DMS53 treated with DMSO at 0.1 percent for 48 hours (cell line): ENCODE measurements at regions not wholly inside any gene's neighbourhood (a gene's known extent, or its start where the extent isn't known, plus 50 kb on each side); places are given as distances from the start of the nearest gene placed in this dataset.

Experiments used
- DNase-seq: peaks from one replicate; lab custom pipeline; 2025; ENCODE audit not compliant: unreplicated experiment; lab: John Stamatoyannopoulos, UW

DNA sequence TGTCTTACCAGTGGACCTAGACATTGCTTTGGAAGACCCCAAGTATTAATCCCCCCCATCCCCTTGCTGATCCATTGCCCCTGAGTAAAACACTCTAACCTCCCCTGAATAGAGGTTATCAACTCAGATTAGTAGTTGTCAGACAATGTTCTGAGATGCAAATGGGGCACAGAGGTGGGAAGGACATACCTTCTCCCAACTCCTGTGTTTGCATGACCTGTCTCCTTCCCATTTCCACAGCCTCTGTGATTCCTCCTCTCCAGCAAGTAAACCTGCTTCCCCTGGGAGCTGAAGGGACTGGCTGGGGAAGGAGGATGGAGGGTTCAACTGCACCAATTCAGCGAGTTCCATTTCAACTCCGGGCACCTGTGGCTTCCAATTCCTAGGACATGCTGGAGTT is 199.8 kb upstream of the SASH1 start:
- no peak for DNase-seq

DNA sequence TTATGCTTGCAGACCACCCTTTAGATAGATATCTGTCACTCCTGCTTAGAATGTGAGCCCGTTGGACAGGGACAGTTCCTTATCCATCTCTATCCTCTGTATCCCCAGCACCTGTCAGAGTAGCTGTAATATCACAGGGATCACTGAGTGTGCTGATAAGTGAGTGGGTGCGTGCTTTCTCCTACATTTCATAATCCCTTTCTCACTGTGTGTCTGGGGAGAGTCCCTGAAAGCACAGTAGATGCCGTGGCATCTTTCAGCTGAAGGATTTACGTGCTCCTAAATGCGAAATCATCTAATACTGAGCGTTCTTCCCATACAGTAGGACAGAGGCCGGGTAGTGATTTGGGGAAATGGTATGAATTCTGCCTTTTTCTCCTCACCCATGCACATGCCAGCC is 198.9 kb upstream of the SASH1 start:
- no peak for DNase-seq

DNA sequence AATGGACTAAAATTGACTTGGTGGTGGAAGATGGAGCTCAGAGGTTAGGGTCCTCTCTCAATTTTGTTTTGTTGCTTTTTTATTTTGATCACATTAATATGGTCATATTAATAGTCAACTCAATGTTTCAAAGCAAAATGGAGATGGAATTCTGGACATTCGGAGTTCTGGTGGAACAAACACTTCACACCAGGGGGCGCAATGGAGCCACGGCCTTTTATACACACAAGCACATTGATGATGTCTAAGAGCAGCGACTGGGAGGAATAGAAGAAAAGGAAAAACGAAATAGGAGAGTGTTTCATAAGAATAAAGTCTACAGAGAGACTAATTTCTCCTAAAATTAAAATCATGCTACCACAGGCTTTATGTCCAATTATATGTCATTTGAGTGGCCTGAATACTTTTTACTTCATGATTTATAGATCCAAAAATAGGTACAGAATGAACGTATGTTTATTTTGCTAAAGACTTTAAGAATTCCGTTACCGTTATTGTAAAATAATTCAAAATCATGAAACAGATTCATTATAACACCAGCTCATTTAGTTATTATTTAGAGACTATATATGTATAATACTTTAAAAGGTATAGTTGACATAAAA is 197.6 kb upstream of the SASH1 start:
- DNase-seq: peak; percentile 35

DNA sequence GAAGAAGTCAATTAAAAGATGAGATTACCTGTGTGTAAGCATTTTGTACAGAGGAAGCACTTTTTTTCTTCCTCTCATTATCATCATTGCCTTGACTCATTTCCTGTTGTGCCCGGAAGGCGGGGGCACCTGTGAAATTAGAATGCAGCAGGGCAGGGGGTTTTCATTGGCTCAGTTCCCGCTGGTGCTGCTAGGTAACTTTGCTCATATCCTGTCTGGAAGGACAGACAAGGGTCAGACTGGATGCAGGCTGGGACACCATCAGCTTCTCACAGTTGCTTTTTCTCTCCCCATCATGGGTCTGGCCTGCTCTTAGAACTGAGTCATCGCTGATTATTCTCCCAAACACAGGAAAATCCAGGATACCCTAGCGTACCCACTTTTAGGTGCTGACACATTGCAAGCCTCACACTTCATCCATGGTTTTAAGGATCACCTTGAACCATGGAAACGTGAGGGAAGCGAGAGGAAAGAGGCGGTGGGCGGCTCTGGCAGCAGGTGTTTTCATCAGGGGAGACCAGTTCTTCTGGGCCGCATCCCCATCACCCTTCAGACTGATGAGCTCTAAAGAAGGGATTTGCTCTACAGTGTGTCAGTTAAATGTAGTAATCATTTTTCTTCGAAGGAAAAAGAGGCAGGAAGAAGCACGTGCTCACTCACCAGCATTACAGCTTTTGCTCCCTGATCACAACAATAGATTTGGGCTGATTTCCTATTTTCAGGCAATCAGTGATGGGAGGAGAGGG is 195.7 kb upstream of the SASH1 start:
- peak; percentile 11 for DNase-seq

DNA sequence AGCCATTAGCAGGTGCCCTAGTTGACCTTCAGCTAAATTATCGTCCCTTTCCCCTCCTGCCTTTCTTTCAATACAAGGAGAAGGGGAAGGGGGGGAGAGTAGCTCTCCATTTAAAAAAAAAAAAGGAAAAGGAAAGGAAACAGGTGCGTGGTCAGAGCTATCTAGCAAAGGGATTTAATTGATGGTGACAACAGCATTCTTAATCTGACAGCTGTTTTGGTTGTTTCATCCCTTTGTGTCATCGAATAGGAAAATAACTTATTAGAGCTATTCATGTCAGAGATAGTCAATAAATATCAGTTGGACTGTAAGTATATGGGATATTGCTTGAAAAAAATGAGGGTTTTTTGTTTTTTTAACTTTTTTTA is 195.2 kb upstream of the SASH1 start:
- no peak for DNase-seq

DNA sequence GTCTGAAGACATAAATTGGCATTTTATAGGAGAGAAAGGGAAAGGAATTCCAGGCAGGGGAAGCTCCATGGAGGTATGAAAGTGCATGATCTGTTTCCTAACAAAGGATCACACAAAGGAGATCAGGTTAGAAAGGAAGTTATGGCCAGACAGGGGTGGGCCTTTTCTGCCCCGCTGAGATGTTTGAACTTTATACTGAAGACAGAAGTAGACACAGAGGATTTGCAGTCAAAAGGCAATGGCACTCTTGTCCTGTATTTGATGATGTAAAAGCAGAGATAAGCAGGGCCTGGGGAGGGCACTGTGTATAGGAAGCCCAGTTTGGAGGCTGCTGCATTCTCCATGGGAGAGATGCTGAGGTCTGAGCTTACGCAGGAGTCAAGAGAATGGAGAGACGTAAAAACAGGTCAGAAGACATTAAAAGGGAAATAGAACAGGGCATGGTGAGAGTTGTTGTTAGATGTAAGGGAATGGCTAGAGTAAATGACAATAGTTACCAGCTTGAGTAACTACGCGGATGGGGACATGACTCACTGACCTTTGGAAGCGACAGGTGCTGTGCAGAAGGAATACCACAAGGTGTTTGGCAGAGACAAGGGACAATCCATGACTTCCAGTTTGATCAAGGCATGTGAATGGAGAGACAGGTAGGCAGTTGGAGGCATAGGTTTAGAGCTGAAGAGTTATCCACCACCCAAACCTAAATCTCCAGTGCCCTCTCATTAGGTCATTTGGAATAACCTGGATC is 190.6 kb upstream of the SASH1 start:
- DNase-seq: no peak

DNA sequence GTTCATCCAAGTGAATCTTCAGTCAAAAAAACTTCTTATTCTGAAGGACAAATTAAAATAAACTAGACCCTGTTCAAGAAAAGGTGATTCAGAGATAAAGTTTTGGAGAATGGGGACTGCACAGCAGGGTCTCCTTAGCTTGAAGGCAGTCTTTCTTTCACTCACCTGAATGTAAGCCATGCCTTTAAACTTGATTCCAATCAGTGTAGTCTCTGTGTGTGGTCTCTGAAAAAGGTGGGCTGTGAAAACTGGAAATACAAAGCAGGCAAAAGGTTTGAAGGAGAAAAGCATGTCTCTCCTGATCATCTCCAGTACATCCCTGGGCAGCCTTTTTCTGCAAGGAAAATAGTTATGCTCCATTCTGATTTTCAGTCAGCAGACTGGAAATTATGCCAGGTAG is 188.0 kb upstream of the SASH1 start:
- DNase-seq: no peak

DNA sequence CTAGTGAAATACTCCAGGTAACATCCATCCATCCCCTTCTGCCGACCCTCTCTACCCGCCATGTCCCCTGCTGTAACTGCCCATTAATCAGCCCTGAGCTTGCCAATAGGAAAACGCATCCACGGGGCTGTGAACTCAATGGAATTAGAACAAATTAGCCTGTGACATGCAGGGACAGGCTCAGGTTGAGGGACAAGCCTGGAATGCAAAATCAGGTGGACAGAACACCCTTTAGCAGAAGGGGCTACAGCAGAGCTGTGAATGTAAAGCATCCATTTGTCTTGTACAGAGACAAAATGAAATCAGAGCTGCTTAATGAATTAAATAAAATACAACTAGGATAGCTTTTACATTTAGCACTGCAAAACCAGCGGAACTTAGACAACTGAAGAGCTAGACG is 187.3 kb upstream of the SASH1 start:
- no peak for DNase-seq

DNA sequence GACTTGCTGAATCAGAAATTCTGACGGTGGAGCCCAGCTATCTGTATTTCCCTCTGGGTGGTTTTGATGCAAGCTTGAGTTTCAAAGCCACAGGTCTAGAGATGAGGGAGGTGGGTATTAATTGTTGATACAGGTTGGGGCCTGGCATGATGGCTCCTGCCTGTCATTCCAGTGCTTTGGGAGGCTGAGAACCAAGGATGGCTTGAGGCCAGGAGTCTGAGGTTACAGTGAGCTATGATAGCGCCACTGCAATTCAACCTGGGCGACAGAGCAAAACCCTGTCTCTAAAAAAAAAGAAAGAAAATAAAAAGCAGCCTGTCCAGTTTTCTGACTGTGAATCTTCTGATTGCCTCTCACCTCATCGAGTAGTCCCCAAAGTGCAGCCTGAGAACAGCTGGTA is 184.8 kb upstream of the SASH1 start:
- DNase-seq: no peak

DNA sequence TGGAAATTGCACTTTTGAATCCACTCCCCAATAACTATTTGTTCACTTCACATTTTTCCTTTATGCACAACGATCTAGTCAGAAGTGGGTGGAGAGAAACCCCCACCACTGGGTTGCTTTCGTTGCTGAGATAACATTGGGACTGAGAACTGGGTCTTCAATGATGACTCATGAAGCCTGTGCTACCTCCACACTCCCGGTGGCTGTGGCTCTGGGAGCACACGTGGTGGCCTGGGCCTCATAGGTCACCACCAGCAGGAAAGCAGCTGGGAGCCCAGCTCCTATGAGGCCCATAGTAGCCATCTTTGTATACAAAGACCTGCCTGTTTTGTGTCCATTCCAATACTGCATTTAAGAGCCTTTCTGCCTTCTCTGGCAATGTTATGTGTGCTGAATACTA is 178.0 kb upstream of the SASH1 start:
- no peak for DNase-seq

DNA sequence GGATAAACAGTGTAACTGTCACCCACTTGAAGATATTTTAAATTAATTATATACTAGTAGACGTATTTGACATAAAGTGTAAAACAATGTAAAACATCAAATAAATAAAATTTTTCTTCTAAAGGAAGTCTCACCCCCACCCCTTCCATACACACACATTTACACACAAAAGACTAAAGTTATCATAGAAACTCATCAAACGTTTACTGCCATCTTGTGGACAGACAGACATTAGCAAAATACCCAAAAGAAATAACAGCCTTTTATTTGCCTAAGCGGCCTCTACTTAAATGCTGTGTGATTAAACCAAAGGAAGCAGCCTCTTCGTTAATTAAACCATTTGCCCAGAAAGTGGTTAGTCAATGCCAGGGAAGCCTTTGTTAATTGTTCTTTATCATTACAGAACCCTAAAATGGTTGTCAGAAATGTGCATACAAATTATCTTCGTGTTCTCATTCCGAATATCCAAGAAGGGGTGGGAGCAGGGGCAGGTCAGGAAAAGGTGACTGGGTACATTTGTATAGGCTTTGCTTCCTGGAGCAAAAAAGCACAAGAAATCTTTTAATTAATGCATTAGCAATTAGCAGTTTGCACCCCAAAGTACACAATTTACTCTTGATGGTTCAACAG is 176.2 kb upstream of the SASH1 start:
- peak; percentile 56 for DNase-seq

DNA sequence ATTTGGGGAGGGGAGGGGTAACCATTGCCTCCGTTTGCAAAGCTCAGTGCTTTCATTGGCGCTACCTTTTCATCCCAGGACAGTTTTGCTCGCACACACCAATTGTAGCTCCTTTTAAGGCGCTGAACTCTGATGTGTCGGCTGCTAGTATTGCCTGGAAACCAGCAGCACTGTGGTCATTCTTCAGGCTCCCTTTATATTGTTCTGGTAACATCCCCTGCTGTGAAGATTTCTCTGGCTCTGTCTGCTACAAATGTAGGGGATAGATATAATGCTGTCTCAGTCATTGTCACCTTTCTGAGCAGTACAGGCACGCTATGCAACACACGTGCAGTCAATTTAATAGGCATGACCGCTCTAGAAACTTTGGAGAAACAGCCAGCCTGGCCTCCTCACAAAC is 172.9 kb upstream of the SASH1 start:
- no peak for DNase-seq

DNA sequence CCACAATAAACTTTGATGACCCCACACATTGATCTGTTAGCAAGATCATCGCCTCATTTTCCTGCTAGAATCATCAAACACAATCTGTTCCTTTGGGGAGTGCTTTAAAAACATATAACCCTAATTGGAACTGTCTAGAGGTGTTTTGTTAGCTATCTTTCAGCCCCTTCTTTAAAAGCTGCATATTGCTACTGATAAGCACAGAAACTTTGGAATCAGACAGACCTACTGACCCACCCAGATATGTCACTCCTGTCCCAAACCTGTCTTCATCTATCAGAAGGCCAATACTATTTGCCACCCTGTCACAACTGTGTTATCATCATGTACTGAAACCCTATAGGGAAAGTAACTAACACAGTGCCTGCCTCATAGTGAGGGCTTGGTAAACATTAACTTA is 172.4 kb upstream of the SASH1 start:
- DNase-seq: no peak

DNA sequence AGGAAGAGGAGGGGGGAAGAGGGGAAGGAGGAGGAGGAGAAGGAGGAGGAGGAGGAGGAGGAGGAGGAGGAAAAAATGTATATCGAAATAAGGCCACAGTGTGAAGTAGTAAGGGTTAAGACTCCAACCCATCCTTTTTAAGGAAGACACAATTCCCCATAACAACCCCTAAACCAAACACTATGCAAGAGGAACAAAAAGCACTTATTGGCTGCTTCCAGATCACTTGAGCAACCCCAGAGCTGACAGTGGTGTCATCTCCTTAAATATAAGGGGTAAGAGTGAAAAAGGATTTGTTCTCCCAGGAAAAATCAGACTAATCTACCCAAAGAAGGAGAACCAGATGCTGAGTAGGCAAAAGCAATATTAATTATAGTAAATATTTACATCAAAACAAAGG is 169.1 kb upstream of the SASH1 start:
- DNase-seq: no peak

DNA sequence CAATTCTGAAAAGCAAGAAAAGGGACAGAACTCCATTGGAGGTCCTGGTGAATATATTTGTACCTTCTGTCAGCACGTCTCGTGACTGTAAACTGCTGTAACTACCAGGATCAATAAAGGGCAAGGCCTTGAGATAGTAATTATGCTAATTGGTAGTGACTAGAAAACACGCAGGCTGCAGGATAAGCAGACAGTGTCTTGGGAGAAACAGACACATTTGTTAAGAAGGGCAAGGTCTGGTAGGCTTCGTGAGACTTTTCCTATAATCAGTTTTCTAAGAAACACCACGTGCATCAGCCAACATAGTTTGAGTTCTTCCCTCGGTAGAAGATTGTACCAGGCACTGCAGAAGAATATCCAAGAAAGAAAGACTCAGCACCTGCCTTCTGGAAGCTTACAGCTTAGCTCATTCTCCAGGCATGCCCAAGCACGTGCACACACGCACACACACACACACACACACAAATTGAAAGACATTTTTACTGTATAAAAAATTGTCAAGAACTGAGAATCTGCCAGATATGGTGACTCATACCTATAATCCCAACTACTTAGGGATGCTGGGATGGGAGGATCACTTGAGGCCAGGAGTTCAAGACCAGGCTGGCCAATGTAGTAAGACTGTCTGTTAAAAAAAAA is 167.0 kb upstream of the SASH1 start:
- no peak for DNase-seq

DNA sequence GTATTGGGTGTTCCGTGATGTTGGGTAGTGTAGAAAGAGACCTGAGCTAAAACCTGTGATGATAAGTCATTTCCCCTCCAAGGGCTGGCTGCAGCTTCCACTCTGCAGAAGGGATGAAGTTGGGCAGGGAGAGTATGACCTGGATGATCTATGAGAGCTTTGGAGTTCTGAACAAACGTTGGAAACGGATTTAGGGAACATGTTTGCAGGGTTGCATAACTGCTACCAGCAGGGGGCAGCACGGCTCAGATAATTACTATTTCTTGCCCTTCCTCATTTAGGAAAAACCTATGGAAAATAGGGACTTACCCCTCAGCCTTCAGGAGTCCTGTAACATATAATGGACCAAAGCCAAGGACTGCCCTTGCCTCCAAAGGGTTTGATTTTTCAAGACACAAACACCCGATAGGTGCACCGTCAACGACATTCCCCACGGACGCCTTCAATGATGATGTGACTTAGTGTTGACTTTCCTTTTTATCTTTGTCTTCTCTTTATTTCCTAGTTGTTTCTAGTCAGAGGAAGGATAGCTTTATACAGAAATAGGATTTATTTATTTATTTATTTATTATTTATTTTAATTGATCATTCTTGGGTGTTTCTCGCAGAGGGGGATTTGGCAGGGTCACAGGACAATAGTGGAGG is 164.9 kb upstream of the SASH1 start:
- DNase-seq: peak; percentile 66

DNA sequence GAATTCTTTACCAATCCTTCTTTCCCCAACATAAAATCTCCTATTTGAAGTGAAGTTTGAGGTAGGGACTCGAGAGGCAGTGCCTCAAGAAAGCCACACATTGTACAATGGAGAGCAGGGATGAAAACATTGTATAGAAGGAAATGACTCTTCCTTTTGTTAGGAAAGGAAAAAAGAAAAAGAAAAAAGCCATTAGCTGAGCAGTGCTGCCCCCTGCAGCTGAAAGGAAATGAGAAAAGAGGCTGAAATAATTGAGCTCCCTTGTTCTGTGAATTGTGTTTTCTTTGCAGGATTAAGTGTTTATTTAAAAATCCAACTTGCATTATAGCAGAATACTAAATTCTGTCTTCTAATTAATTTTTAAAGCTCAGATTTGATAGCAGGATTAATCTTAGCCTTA is 162.9 kb upstream of the SASH1 start:
- peak; percentile 57 for DNase-seq

DNA sequence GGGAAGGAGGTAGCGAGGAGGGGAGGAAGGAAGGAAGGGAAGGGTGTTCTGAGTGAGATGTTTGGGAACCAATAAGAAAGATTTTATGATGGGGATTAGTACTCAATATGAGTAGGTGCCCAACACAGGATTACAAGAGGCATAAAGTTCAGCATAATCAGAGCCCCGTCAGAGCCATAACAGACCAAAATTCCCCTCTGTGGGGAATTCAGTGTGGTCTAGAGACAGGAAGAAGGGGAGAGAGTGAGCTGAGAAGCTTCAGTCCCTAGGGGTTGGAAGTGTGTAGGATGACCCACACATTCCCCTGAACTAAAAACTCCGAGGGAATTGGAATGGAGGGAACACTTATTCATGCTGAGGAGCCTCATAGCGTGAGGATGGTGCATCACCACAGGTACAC is 160.3 kb upstream of the SASH1 start:
- no peak for DNase-seq

DNA sequence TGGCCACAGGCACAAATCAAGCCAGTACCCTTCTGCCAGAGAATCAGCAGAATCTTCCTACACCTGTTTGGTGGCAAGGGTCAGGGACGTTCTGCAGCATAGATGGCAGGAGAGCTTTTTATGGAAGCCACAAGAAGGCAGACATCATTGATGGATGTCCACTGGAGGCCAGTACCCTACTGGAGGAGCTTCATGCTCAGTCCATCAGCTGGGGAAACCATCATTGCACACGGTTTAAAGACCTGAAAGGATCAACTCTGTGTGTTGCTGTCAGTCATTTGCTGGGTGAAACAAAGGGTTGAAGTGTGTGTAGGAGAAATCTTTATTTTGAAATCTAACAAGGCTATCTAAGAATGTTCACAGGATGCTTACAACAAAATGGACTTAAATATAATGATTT is 158.9 kb upstream of the SASH1 start:
- DNase-seq: no peak

DNA sequence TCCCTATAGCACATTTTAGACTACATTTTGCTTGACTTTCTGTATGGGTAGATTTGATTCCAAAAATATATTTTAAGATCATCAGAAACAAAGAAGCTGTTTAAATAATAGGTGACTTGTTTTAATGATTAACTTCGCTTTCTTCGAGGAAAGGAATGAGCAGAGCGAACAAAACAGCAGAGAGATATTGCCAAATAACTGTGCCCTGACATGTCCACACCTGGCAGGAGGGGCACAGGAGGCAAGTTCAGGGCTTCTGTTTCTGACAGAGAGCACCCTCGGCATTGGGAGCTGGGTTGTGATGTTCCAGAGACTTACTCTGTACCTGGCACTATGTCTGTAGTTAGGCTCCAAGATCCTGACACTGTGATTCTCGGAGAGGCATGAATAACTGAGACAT is 155.7 kb upstream of the SASH1 start:
- no peak for DNase-seq

DNA sequence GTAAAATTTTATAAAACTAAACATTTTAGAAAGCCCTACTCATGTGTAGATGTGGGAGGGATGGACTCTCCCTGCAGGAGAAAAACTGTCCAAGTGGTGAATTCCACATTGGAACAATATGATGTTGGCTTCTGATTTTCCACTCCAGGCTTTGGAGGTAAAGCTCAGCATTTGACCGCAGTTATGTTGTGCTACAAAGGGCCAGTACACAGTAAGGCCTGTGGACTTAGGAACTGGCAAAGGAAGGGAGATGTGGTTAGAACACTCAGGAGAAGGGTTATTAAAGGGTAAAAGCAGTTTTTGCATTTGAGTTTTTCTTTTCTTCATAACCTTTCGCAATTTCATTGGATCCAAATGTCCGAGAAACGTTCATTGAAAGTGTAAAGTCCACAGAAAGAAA is 150.3 kb upstream of the SASH1 start:
- no peak for DNase-seq
